WTC11 (cell line): ENCODE measurements at regions not wholly inside any gene's neighbourhood (a gene's known extent, or its start where the extent isn't known, plus 50 kb on each side); places are given as distances from the start of the nearest gene placed in this dataset.

ENCODE experiments used
- IRF2 ChIP-seq: sonication (generic); formaldehyde crosslinking; IDR thresholded peaks from 2 replicates; pipeline ENCODE4 v1.8.0; 2022; ENCODE audit warnings: low read depth, missing genetic modification reagents, borderline replicate concordance
- SP1 ChIP-seq: sonication (generic); formaldehyde crosslinking; conservative IDR thresholded peaks from 2 replicates; pipeline ENCODE4 v1.8.1; 2022; ENCODE audit warnings: missing genetic modification reagents
- TEAD4 ChIP-seq: sonication (generic); formaldehyde crosslinking; IDR thresholded peaks from 2 replicates; pipeline ENCODE4 v1.8.0; 2022; ENCODE audit warnings: mild to moderate bottlenecking, missing genetic modification reagents
- ZNF121 ChIP-seq: sonication (generic); formaldehyde crosslinking; IDR thresholded peaks from 2 replicates; pipeline ENCODE4 v1.8.0; 2023; ENCODE audit warnings: missing genetic modification reagents
- TF ChIP-seq, protein P1 (sequence below): fragments of 200-600 bp; IDR thresholded peaks from 2 replicates; pipeline ENCODE4 v1.8.0; 2022; ENCODE audit warnings: antibody characterized with exemption
- TF ChIP-seq, protein P2 (sequence below): sonication (generic); formaldehyde crosslinking; IDR thresholded peaks from 2 replicates; pipeline ENCODE4 v1.8.1; 2023; ENCODE audit warnings: mild to moderate bottlenecking, missing genetic modification reagents, moderate library complexity

DNA sequence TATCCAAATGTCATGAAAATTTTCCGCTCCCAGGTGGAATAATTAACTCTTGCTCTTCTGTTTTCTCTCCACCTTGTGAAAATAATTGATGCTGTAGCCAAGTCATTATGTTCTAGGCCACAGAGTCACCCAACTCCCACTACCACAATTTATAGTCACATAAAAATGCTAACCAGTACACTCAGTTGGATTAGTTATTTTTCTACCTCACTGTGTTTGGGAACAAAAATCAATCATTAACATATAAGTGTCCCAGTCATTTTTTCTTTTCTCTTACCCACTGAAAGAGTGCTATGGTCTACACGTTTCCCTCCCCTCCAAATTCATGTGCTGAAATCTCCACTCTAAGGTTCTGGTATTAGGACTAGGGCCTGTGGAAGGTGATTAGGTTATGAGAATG is 255.6 kb upstream of the LMCD1 start:
- TF ChIP-seq SP1 (CRISPR knock-in tag) (no peak), ZNF121 (CRISPR knock-in tag) (no peak), TEAD4 (CRISPR knock-in tag) (no peak), IRF2 (CRISPR knock-in tag) (no peak)
- TF ChIP-seq, protein P1, sequence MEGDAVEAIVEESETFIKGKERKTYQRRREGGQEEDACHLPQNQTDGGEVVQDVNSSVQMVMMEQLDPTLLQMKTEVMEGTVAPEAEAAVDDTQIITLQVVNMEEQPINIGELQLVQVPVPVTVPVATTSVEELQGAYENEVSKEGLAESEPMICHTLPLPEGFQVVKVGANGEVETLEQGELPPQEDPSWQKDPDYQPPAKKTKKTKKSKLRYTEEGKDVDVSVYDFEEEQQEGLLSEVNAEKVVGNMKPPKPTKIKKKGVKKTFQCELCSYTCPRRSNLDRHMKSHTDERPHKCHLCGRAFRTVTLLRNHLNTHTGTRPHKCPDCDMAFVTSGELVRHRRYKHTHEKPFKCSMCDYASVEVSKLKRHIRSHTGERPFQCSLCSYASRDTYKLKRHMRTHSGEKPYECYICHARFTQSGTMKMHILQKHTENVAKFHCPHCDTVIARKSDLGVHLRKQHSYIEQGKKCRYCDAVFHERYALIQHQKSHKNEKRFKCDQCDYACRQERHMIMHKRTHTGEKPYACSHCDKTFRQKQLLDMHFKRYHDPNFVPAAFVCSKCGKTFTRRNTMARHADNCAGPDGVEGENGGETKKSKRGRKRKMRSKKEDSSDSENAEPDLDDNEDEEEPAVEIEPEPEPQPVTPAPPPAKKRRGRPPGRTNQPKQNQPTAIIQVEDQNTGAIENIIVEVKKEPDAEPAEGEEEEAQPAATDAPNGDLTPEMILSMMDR = no peak
- TF ChIP-seq, protein P2, sequence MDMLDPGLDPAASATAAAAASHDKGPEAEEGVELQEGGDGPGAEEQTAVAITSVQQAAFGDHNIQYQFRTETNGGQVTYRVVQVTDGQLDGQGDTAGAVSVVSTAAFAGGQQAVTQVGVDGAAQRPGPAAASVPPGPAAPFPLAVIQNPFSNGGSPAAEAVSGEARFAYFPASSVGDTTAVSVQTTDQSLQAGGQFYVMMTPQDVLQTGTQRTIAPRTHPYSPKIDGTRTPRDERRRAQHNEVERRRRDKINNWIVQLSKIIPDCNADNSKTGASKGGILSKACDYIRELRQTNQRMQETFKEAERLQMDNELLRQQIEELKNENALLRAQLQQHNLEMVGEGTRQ (CRISPR knock-in tag) = no peak
